Spleen (tissue), 7 donors: ENCODE measurements at regions not wholly inside any gene's neighbourhood (a gene's known extent, or its start where the extent isn't known, plus 50 kb on each side); places are given as distances from the start of the nearest gene placed in this dataset.

Source experiments
- CTCF ChIP-seq, 11 experiments: fragments of 200-600 bp in 7 of 11; fragments of 450-650 bp in 4 of 11; sonication (generic) in 4 of 11; IDR thresholded peaks in 8 of 11; conservative IDR thresholded peaks in 3 of 11; 1 replicate in 7 of 11; 2 replicates in 4 of 11; pipeline versions ENCODE4 v1.4.0 to v1.8.0; 2016 to 2021; ENCODE audit warnings: antibody characterized with exemption in 11 of 11, inconsistent platforms in 4 of 11, mild to moderate bottlenecking in 1 of 11
- POLR2A ChIP-seq, 3 donors: fragments of 450-650 bp; IDR thresholded peaks; one replicate each; pipeline ENCODE4 v1.5.1; 2017; ENCODE audit warnings: antibody characterized with exemption in 3 of 3, mild to moderate bottlenecking in 1 of 3
- POLR2AphosphoS5 ChIP-seq, 3 donors: sonication (generic); formaldehyde crosslinking; IDR thresholded peaks; one replicate each; pipeline ENCODE4 v1.5.1; 2017; ENCODE audit warnings: antibody characterized with exemption in 3 of 3
- donor health status: DM: no; HTN: no; CAD: no; lungs with moderate emphysema.
- donor health status: DM: no; HTN: no; CAD: no.
- donor health status: DM: no; HTN: no; CAD: no.

- no peak for TF ChIP-seq POLR2A (IDR thresholded peaks at IDR 0.05)
- no peak for TF ChIP-seq POLR2AphosphoS5 (IDR thresholded peaks at IDR 0.05)
- TF ChIP-seq CTCF (IDR thresholded peaks at IDR 0.05 in 8 of 11, conservative IDR thresholded peaks at IDR 0.05 in 3 of 11), result no peak
Measured at GRCh38 chr2:66268756-66269155, 166.2 kb upstream of the MEIS1 start.
